ENCODE measurements at regions not wholly inside any gene's neighbourhood (a gene's known extent, or its start where the extent isn't known, plus 50 kb on each side); places are given as distances from the start of the nearest gene placed in this dataset.

DNA sequence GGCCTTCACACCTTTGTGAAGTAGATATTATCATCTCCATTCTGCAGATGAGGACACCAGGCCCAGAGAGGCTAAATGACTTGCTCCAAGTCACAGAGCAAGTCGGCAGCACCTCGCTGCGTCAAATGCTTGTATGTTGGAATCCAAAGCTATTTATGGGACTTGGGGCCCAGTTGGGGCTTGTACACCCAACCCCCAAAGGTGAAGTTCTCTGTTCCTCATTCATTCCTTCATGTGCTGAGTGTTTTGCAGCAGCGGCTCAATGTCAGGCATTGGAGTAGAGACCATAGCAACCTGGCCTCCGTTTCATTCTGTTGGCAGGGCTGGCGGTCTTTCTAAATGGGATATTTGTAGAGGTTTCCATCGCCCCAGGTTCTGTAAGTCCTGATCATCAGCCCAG, 113.4 kb upstream of the SLC25A33 start (continued):
- TF ChIP-seq CTCF (IDR thresholded peaks at IDR 0.05), result no peak
- TF ChIP-seq BHLHE40 (IDR thresholded peaks at IDR 0.05; ENCODE audit: low read depth, low read length), result no peak
- no peak for TF ChIP-seq MAFK (IDR thresholded peaks at IDR 0.05; ENCODE audit: partially characterized antibody)
- TF ChIP-seq RCOR1 (IDR thresholded peaks at IDR 0.05; ENCODE audit: low read depth, low read length), result no peak

GRCh38 chr1:9426291-9426711, 113.0 kb upstream of the SLC25A33 start:
- Histone ChIP-seq H3K9me3 (no peaks in the 10 kb centered on the region), H3K4me3 (no peak overlapping the region), H3K4me1 (peaks cover 11% of the 10 kb centered on the region; the same call in 2 of the 3 replicates), H3K4me2 (no peak overlapping the region), H3K27ac (no peak overlapping the region)
- POLR2A ChIA-PET, result no interaction called here
- WGBS (ENCODE audit: missing lambda C conversion rate), result 62% methylated on average over 9 of the region's 13 CpGs
- no peak for TF ChIP-seq HOXA7 (CRISPR knock-in tag; IDR thresholded peaks at IDR 0.05)
- TF ChIP-seq TFCP2L1 (CRISPR knock-in tag; IDR thresholded peaks at IDR 0.05), result no peak
- TF ChIP-seq RAD21 (conservative IDR thresholded peaks at IDR 0.05 in 1 of 2, IDR thresholded peaks at IDR 0.05 in 1 of 2), result no peak
- no peak for TF ChIP-seq HEYL (CRISPR knock-in tag; IDR thresholded peaks at IDR 0.05)
- TF ChIP-seq CHD4 (IDR thresholded peaks at IDR 0.05; ENCODE audit: borderline replicate concordance), result no peak
- CTCF ChIA-PET, result interaction anchor here (1.4 to 1.8 kb wide), 3 partner anchors 29 to 159 kb away, joined by 4 to 6 read pairs (median 5); no protein-coding TSS in a partner anchor
- DNase-seq (ENCODE audit: low read depth in 1 of 2, low spot score in 1 of 2), result no peak
- FAIRE-seq, result no peak
- no peak for ATAC-seq

DNA sequence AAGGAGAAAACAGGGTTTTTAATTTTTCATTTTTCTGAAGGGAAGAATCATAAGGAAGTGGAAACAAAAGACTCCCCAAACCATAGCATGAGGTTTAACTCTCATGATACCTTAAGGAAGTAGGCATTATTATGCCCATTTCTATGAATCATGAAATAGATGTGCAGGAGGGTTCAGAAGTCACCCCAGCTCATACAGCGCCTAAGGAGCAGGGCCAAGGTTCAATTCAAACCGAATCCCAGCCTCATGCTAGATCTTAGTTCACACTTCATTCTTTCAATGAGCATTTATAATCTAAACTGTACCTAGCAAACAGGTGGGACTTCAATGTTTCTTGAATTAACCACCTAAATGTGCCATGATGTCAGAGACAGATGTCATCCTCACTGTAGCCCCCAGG, 111.9 kb upstream of the SLC25A33 start:
- FAIRE-seq (no peak), DNase-seq (ENCODE audit: low read depth in 1 of 2, low spot score in 1 of 2) (no peak), ATAC-seq (no peak)
- Histone ChIP-seq H3K4me3 (no peak overlapping the region), H3K27ac (no peak overlapping the region), H3K4me2 (no peak overlapping the region), H3K4me1 (peaks cover 11% of the 10 kb centered on the region; the same call in 2 of the 3 replicates), H3K9me3 (no peaks in the 10 kb centered on the region)
- TF ChIP-seq, protein P1, sequence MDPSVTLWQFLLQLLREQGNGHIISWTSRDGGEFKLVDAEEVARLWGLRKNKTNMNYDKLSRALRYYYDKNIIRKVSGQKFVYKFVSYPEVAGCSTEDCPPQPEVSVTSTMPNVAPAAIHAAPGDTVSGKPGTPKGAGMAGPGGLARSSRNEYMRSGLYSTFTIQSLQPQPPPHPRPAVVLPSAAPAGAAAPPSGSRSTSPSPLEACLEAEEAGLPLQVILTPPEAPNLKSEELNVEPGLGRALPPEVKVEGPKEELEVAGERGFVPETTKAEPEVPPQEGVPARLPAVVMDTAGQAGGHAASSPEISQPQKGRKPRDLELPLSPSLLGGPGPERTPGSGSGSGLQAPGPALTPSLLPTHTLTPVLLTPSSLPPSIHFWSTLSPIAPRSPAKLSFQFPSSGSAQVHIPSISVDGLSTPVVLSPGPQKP (IDR thresholded peaks at IDR 0.05; ENCODE audit: low read depth, low read length), result no peak
- TF ChIP-seq FOSB (CRISPR knock-in tag; IDR thresholded peaks at IDR 0.05) (no peak), RNF2 (IDR thresholded peaks at IDR 0.05; ENCODE audit: borderline replicate concordance, low read depth) (no peak), REST (IDR thresholded peaks at IDR 0.05) (no peak)
- POLR2A ChIA-PET, result no interaction called here
- 81% methylated on average over 2 of the region's 2 CpGs for WGBS (ENCODE audit: missing lambda C conversion rate)
- CTCF ChIA-PET, result interaction anchor here (0.6 to 2.3 kb wide), 3 partner anchors 28 to 257 kb away, joined by 3 to 5 read pairs (median 5); no protein-coding TSS in a partner anchor
